IMR-90 (cell line): ENCODE measurements at regions not wholly inside any gene's neighbourhood (a gene's known extent, or its start where the extent isn't known, plus 50 kb on each side); places are given as distances from the start of the nearest gene placed in this dataset.

ENCODE experiments used
- ATAC-seq: fragments of 200-7000 bp; cut with Tn5 transposase; 2 replicates; pipeline ENCODE4 v1.9.1; 2020; ENCODE audit warnings: low read depth, mild to moderate bottlenecking, moderate library complexity
- BruUV-seq: library from RNA; stranded (reverse); fragments of 400-500 nt; replicated peaks from 2 replicates; lab custom pipeline; 2021; lab: Mats Ljungman, UMichigan
- CTCF ChIA-PET: fragments of 300-600 bp; formaldehyde crosslinking; extraction: SDS; loops from one replicate; lab custom pipeline; 2021; ENCODE audit warnings: antibody characterized with exemption; lab: Yijun Ruan, JAX
- POLR2A ChIA-PET: fragments of 300-600 bp; sonication (Branson Sonifier 250); formaldehyde crosslinking; loops from one replicate; lab custom pipeline; 2022; ENCODE audit warnings: antibody characterized with exemption; ENCODE audit not compliant: unreplicated experiment; lab: Charles Lee
- DNase-seq: peaks from one replicate; pipeline ENCODE4 v3.0.0; 2013
- H2AFZ ChIP-seq: replicated peaks from 2 replicates; pipeline ENCODE3; 2013; ENCODE audit warnings: low read length, mild to moderate bottlenecking; ENCODE audit not compliant: poor library complexity
- H2AK5ac ChIP-seq: 2 replicates; pipeline ENCODE4 v1.6.1; 2013; ENCODE audit warnings: low read depth, low read length, inconsistent platforms
- H2AK9ac ChIP-seq: replicated peaks from 2 replicates; pipeline ENCODE3; 2013; ENCODE audit warnings: mild to moderate bottlenecking, low read depth, low read length, moderate library complexity; ENCODE audit not compliant: poor library complexity
- H2BK120ac ChIP-seq: 2 replicates; pipeline ENCODE4 v1.6.1; 2013; ENCODE audit warnings: low read depth, low read length, inconsistent platforms
- H2BK15ac ChIP-seq: 3 replicates; pipeline ENCODE4 v1.6.1; 2013; ENCODE audit warnings: low read depth, low read length, inconsistent platforms
- H2BK20ac ChIP-seq: 2 replicates; pipeline ENCODE4 v1.6.1; 2013; ENCODE audit warnings: low read depth, mild to moderate bottlenecking, inconsistent platforms, low read length, moderate library complexity
- H2BK5ac ChIP-seq: 2 replicates; pipeline ENCODE4 v1.6.1; 2013; ENCODE audit warnings: mild to moderate bottlenecking, low read depth, low read length, inconsistent platforms; ENCODE audit not compliant: poor library complexity, severe bottlenecking
- H3K14ac ChIP-seq: replicated peaks from 2 replicates; pipeline ENCODE4 v1.6.1; 2013; ENCODE audit warnings: low read depth, low read length, inconsistent platforms
- H3K18ac ChIP-seq: 2 replicates; pipeline ENCODE4 v1.6.1; 2013; ENCODE audit warnings: low read depth, low read length, control low read depth
- H3K23ac ChIP-seq: 2 replicates; pipeline ENCODE4 v1.6.1; 2013; ENCODE audit warnings: low read depth, low read length, inconsistent platforms
- H3K27ac ChIP-seq: 2 replicates; pipeline ENCODE4 v1.5.1; 2013; ENCODE audit warnings: mild to moderate bottlenecking, control low read depth, low read length; ENCODE audit not compliant: insufficient read depth
- H3K27me3 ChIP-seq: 2 replicates; pipeline ENCODE4 v1.6.1; 2013; ENCODE audit warnings: low read length; ENCODE audit not compliant: control insufficient read depth, insufficient read depth
- H3K36me3 ChIP-seq: 2 replicates; pipeline ENCODE4 v1.6.1; 2013; ENCODE audit warnings: low read length, mixed read lengths; ENCODE audit not compliant: control insufficient read depth, insufficient read depth
- H3K4ac ChIP-seq: 2 replicates; pipeline ENCODE4 v1.6.1; 2013; ENCODE audit warnings: low read depth, low read length, inconsistent platforms
- H3K4me1 ChIP-seq: 2 replicates; pipeline ENCODE4 v1.6.1; 2013; ENCODE audit warnings: low read length, mixed read lengths; ENCODE audit not compliant: control insufficient read depth, insufficient read depth
- H3K4me2 ChIP-seq: 2 replicates; pipeline ENCODE4 v1.6.1; 2013; ENCODE audit warnings: low read depth, mild to moderate bottlenecking, control low read depth, low read length, moderate library complexity
- H3K4me3 ChIP-seq: 2 replicates; pipeline ENCODE4 v1.5.1; 2013; ENCODE audit warnings: low read depth, mild to moderate bottlenecking, control low read depth, low read length, moderate library complexity; ENCODE audit not compliant: insufficient read depth
- H3K56ac ChIP-seq: 2 replicates; pipeline ENCODE4 v1.6.1; 2013; ENCODE audit warnings: low read length, inconsistent platforms; ENCODE audit not compliant: insufficient read depth; ENCODE audit errors: extremely low read depth
- H3K79me1 ChIP-seq, 2 experiments: 2 replicates each; pipeline ENCODE4 v1.6.1; 2013; ENCODE audit warnings: low read length in 2 of 2, inconsistent platforms in 1 of 2, low read depth in 1 of 2
- H3K9ac ChIP-seq: 2 replicates; pipeline ENCODE4 v1.6.1; 2013; ENCODE audit warnings: low read depth, low read length, control low read depth
- H3K9me1 ChIP-seq: 2 replicates; pipeline ENCODE4 v1.6.1; 2013; ENCODE audit warnings: low read length, inconsistent platforms; ENCODE audit not compliant: insufficient read depth
- H3K9me3 ChIP-seq: 2 replicates; pipeline ENCODE4 v1.6.1; 2013; ENCODE audit warnings: low read length; ENCODE audit not compliant: control insufficient read depth, insufficient read depth
- H4K20me1 ChIP-seq: 2 replicates; pipeline ENCODE4 v1.6.1; 2013; ENCODE audit warnings: low read length, inconsistent platforms; ENCODE audit not compliant: insufficient read depth
- H4K5ac ChIP-seq: 2 replicates; pipeline ENCODE4 v1.6.1; 2013; ENCODE audit warnings: mild to moderate bottlenecking, low read depth, low read length, control low read depth
- H4K8ac ChIP-seq, 2 experiments: 2 replicates each; pipeline ENCODE4 v1.6.1; 2013; ENCODE audit warnings: low read depth in 2 of 2, low read length in 2 of 2, control low read depth in 1 of 2, inconsistent platforms in 1 of 2
- H4K91ac ChIP-seq: 2 replicates; pipeline ENCODE4 v1.6.1; 2013; ENCODE audit warnings: low read depth, low read length, inconsistent platforms; ENCODE audit not compliant: insufficient read depth
- BHLHE40 ChIP-seq: fragments of 150-350 bp; IDR thresholded peaks from 2 replicates; pipeline ENCODE4 v1.6.1; 2016; ENCODE audit warnings: mild to moderate bottlenecking, low read depth, low read length
- CEBPB ChIP-seq: IDR thresholded peaks from 2 replicates; pipeline ENCODE4 v1.6.1; 2012; ENCODE audit warnings: low read depth, low read length, improper control_type of control experiment
- CHD1 ChIP-seq: IDR thresholded peaks from 2 replicates; pipeline ENCODE4 v1.6.1; 2012; ENCODE audit warnings: low read depth, low read length, improper control_type of control experiment
- FOS ChIP-seq: fragments of 150-350 bp; IDR thresholded peaks from 2 replicates; pipeline ENCODE4 v1.6.1; 2016; ENCODE audit warnings: low read depth, low read length
- MAFK ChIP-seq: IDR thresholded peaks from 2 replicates; pipeline ENCODE4 v1.6.1; 2012; ENCODE audit warnings: low read depth, low read length, improper control_type of control experiment
- MAZ ChIP-seq: IDR thresholded peaks from 2 replicates; pipeline ENCODE4 v1.6.1; 2012; ENCODE audit warnings: low read depth, mild to moderate bottlenecking, low read length, improper control_type of control experiment, moderate library complexity, borderline replicate concordance
- MXI1 ChIP-seq: IDR thresholded peaks from 2 replicates; pipeline ENCODE4 v1.6.1; 2012; ENCODE audit warnings: low read depth, mild to moderate bottlenecking, low read length, moderate library complexity, borderline replicate concordance
- NFE2L2 ChIP-seq: fragments of 150-350 bp; IDR thresholded peaks from 2 replicates; pipeline ENCODE4 v1.6.1; 2016; ENCODE audit warnings: low read depth, mild to moderate bottlenecking, low read length
- POLR2A ChIP-seq: IDR thresholded peaks from 2 replicates; pipeline ENCODE4 v1.6.1; 2012; ENCODE audit warnings: mild to moderate bottlenecking, low read depth, low read length
- RAD21 ChIP-seq: IDR thresholded peaks from 2 replicates; pipeline ENCODE4 v1.6.1; 2012; ENCODE audit warnings: low read length, improper control_type of control experiment
- RCOR1 ChIP-seq: IDR thresholded peaks from 2 replicates; pipeline ENCODE4 v1.6.1; 2012; ENCODE audit warnings: mild to moderate bottlenecking, low read length, improper control_type of control experiment; ENCODE audit not compliant: insufficient replicate concordance
- RFX5 ChIP-seq: IDR thresholded peaks from 2 replicates; pipeline ENCODE4 v1.8.0; 2012; ENCODE audit warnings: low read depth, mild to moderate bottlenecking, low read length, moderate library complexity
- SMC3 ChIP-seq: fragments of 150-350 bp; IDR thresholded peaks from 2 replicates; pipeline ENCODE4 v1.6.1; 2016; ENCODE audit warnings: low read depth, mild to moderate bottlenecking, antibody characterized with exemption, low read length, moderate library complexity
- USF2 ChIP-seq: fragments of 150-350 bp; IDR thresholded peaks from 2 replicates; pipeline ENCODE4 v1.6.1; 2017; ENCODE audit warnings: mild to moderate bottlenecking, antibody characterized with exemption, low read length, low read depth
- WGBS, 2 experiments: methylation state at CpG; one replicate each; pipeline versions ENCODE4 v1.1.5 to v1.1.7; 2013; ENCODE audit warnings: missing lambda C conversion rate in 2 of 2; ENCODE audit not compliant: insufficient read length in 1 of 2; ENCODE audit errors: extremely low coverage in 2 of 2; 5-methylcytosine and 5-hydroxymethylcytosine counted together
- dilution Hi-C: fragments of 300-500 bp; cut with HindIII; formaldehyde crosslinking; loops from one replicate; pipeline ENCODE4 v1.14.3; 2018; ENCODE audit warnings: low sequenced_read_pairs; ENCODE audit not compliant: unreplicated experiment
- in situ Hi-C: fragments of 300-500 bp; cut with MboI; formaldehyde crosslinking; loops from 3 replicates; pipeline ENCODE4 v1.14.3; 2019; ENCODE audit warnings: low sequenced_read_pairs, inconsistent platforms, mixed read lengths
- intact Hi-C: fragments of 100-400 bp; cut with micrococcal nuclease; formaldehyde crosslinking; loops from 2 replicates; pipeline ENCODE4 v1.10.0; 2022
- TF ChIP-seq, protein P1 (sequence below): fragments of 150-350 bp; IDR thresholded peaks from 2 replicates; pipeline ENCODE4 v1.6.1; 2016; ENCODE audit warnings: low read depth, mild to moderate bottlenecking, low read length, moderate library complexity, borderline replicate concordance
- TF ChIP-seq, protein P2 (sequence below): conservative IDR thresholded peaks from 2 replicates; pipeline ENCODE4 v1.5.1; 2012; ENCODE audit warnings: mild to moderate bottlenecking, low read depth, low read length, improper control_type of control experiment

DNA sequence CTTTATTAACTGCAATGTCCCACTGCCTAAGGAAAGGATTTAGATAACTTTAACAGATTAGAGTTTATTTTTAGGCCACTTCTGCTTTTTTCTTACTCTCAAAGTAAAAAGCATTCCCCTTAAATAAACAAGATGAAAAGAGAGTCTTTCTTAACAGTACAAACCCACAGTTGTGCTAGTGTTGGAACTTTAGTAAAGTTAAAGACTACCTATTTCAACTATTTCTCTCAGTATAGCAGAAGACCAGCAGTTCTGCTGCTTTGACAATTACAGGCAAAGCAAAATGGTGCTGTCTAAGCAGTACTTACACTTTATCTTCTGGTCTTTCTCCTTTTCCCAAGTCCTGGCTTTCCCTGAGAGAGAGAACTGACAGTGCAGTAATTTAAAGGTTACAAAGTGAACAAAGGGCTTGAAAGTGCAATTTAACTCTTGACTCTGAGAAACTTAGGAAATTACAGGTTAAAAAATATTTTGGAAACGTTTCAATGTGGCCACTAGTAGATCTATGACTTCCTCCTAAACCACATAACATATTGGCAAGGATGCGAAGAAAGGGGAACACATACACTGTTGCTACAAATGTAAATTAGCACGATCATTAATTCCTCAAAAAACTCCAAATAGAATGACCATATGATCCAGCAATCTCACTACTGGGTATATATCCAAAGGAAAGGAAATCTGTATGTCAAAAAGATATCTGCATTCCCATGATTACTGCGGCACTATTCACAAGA, 135.4 kb upstream of the POGK start:
- TF ChIP-seq RCOR1, result no peak
- TF ChIP-seq, protein P1, sequence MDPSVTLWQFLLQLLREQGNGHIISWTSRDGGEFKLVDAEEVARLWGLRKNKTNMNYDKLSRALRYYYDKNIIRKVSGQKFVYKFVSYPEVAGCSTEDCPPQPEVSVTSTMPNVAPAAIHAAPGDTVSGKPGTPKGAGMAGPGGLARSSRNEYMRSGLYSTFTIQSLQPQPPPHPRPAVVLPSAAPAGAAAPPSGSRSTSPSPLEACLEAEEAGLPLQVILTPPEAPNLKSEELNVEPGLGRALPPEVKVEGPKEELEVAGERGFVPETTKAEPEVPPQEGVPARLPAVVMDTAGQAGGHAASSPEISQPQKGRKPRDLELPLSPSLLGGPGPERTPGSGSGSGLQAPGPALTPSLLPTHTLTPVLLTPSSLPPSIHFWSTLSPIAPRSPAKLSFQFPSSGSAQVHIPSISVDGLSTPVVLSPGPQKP, result no peak
- TF ChIP-seq CHD1, result no peak
- no peak for TF ChIP-seq SMC3
- TF ChIP-seq NFE2L2, result no peak
- TF ChIP-seq MXI1, result no peak
- no peak for TF ChIP-seq POLR2A
- TF ChIP-seq RAD21, result no peak
- no peak for TF ChIP-seq MAZ
- TF ChIP-seq CEBPB, result no peak
- no peak for TF ChIP-seq FOS
- TF ChIP-seq BHLHE40, result no peak
- TF ChIP-seq MAFK, result no peak
- no peak for TF ChIP-seq RFX5
- TF ChIP-seq, protein P2, sequence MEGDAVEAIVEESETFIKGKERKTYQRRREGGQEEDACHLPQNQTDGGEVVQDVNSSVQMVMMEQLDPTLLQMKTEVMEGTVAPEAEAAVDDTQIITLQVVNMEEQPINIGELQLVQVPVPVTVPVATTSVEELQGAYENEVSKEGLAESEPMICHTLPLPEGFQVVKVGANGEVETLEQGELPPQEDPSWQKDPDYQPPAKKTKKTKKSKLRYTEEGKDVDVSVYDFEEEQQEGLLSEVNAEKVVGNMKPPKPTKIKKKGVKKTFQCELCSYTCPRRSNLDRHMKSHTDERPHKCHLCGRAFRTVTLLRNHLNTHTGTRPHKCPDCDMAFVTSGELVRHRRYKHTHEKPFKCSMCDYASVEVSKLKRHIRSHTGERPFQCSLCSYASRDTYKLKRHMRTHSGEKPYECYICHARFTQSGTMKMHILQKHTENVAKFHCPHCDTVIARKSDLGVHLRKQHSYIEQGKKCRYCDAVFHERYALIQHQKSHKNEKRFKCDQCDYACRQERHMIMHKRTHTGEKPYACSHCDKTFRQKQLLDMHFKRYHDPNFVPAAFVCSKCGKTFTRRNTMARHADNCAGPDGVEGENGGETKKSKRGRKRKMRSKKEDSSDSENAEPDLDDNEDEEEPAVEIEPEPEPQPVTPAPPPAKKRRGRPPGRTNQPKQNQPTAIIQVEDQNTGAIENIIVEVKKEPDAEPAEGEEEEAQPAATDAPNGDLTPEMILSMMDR, result no peak
- TF ChIP-seq USF2, result no peak
- no peak overlapping the region for H3K18ac ChIP-seq
- no peaks in the 10 kb centered on the region for H4K20me1 ChIP-seq
- H3K4me1 ChIP-seq, result no peaks in the 10 kb centered on the region
- intact Hi-C loops (no loop called here), dilution Hi-C loops (no loop called here), in situ Hi-C loops (no loop called here)
- no peak overlapping the region for H4K5ac ChIP-seq
- DNase-seq (no peak), ATAC-seq (no peak)
- peaks cover 4% of the 10 kb centered on the region; the same call in 1 of the 2 replicates for H3K9me3 ChIP-seq
- H3K36me3 ChIP-seq, result no peaks in the 10 kb centered on the region
- H2BK15ac ChIP-seq, result no peak overlapping the region
- no peaks in the 10 kb centered on the region for H3K9me1 ChIP-seq
- WGBS, 2 experiments, result no CpG with 5 or more reads among the region's 4 CpGs
- no peak overlapping the region for H3K23ac ChIP-seq
- H3K4me2 ChIP-seq, result no peak overlapping the region
- H2BK120ac ChIP-seq, result no peak overlapping the region
- H2AK9ac ChIP-seq, result no peak overlapping the region
- no peak overlapping the region for H3K56ac ChIP-seq
- H3K27ac ChIP-seq, result no peak overlapping the region
- BruUV-seq, result no TSS peak
- H2BK5ac ChIP-seq, result no peak overlapping the region
- no peak overlapping the region for H2AFZ ChIP-seq
- H3K4ac ChIP-seq, result no peak overlapping the region
- H3K27me3 ChIP-seq, result no peaks in the 10 kb centered on the region
- H2BK20ac ChIP-seq, result no peak overlapping the region
- H3K14ac ChIP-seq, result no peak overlapping the region
- no peak overlapping the region for H4K8ac ChIP-seq
- CTCF ChIA-PET, result no interaction called here
- H3K79me1 ChIP-seq, result no peaks in the 10 kb centered on the region
- H4K91ac ChIP-seq, result no peak overlapping the region
- H2AK5ac ChIP-seq, result no peak overlapping the region
- H3K9ac ChIP-seq, result no peak overlapping the region
- POLR2A ChIA-PET, result no interaction called here
- no peak overlapping the region for H3K4me3 ChIP-seq
